ENCODE measurements at regions not wholly inside any gene's neighbourhood (a gene's known extent, or its start where the extent isn't known, plus 50 kb on each side); places are given as distances from the start of the nearest gene placed in this dataset.
"Not testable (repeated sequence)": the region's sequence is repeated elsewhere in the genome, so short reads cannot be mapped to it uniquely, and the experiment has no call there.

GRCh38 chr3:145035682-145036081, 1064.1 kb downstream of the DIPK2A start:
- Histone ChIP-seq H3K36me3 (ENCODE audit: insufficient read depth, low read length) (no peaks in the 10 kb centered on the region), H3K4me2 (ENCODE audit: low read length) (no peak overlapping the region), H3K4me3 (ENCODE audit: low read depth, low read length, poor library complexity, severe bottlenecking) (no peak overlapping the region), H3K9me2 (ENCODE audit: low read depth, low read length) (no peaks in the 10 kb centered on the region), H3K4me1 (ENCODE audit: insufficient read depth, low read length, severe bottlenecking) (no peaks in the 10 kb centered on the region), H2AFZ (ENCODE audit: low read length) (no peak overlapping the region), H4K20me1 (ENCODE audit: insufficient read depth, low read length) (no peaks in the 10 kb centered on the region), H3K27me3 (ENCODE audit: insufficient read depth, low read length) (no peaks in the 10 kb centered on the region), H3K9me3 (ENCODE audit: low read length) (no peaks in the 10 kb centered on the region), H3K9ac (ENCODE audit: low read length) (no peak overlapping the region), H3K27ac (ENCODE audit: low read depth, low read length, poor library complexity, severe bottlenecking) (no peak overlapping the region), H3K79me2 (ENCODE audit: insufficient read depth, low read length) (no peaks in the 10 kb centered on the region), H3F3A (ENCODE audit: insufficient read depth, low read length) (no peaks in the 10 kb centered on the region)
- TF ChIP-seq EZH2 (IDR thresholded peaks at IDR 0.05; ENCODE audit: borderline replicate concordance, low read length) (no peak), CTCF (IDR thresholded peaks at IDR 0.05; ENCODE audit: low read length) (no peak)

GRCh38 chr3:145054055-145054454, 1082.4 kb downstream of the DIPK2A start:
- not testable (repeated sequence) for H3F3A ChIP-seq (ENCODE audit: insufficient read depth, low read length); H3K9ac ChIP-seq (ENCODE audit: low read length); H3K9me2 ChIP-seq (ENCODE audit: low read depth, low read length); H3K27ac ChIP-seq (ENCODE audit: low read depth, low read length, poor library complexity, severe bottlenecking); H4K20me1 ChIP-seq (ENCODE audit: insufficient read depth, low read length); H3K4me3 ChIP-seq (ENCODE audit: low read depth, low read length, poor library complexity, severe bottlenecking); H3K9me3 ChIP-seq (ENCODE audit: low read length); H2AFZ ChIP-seq (ENCODE audit: low read length); H3K27me3 ChIP-seq (ENCODE audit: insufficient read depth, low read length); H3K36me3 ChIP-seq (ENCODE audit: insufficient read depth, low read length); H3K79me2 ChIP-seq (ENCODE audit: insufficient read depth, low read length); H3K4me1 ChIP-seq (ENCODE audit: insufficient read depth, low read length, severe bottlenecking); H3K4me2 ChIP-seq (ENCODE audit: low read length)

- Histone ChIP-seq H3K9me2 (ENCODE audit: low read depth, low read length) (no peaks in the 10 kb centered on the region; the same call in 1 of the 2 replicates), H3K9me3 (ENCODE audit: low read length) (no peaks in the 10 kb centered on the region), H3K4me1 (ENCODE audit: insufficient read depth, low read length, severe bottlenecking) (no peaks in the 10 kb centered on the region), H3K27ac (ENCODE audit: low read depth, low read length, poor library complexity, severe bottlenecking) (no peak overlapping the region), H2AFZ (ENCODE audit: low read length) (no peak overlapping the region), H3K36me3 (ENCODE audit: insufficient read depth, low read length) (no peaks in the 10 kb centered on the region), H4K20me1 (ENCODE audit: insufficient read depth, low read length) (no peaks in the 10 kb centered on the region), H3K4me3 (ENCODE audit: low read depth, low read length, poor library complexity, severe bottlenecking) (no peak overlapping the region), H3K79me2 (ENCODE audit: insufficient read depth, low read length) (no peaks in the 10 kb centered on the region), H3K9ac (ENCODE audit: low read length) (no peak overlapping the region), H3K4me2 (ENCODE audit: low read length) (no peak overlapping the region), H3K27me3 (ENCODE audit: insufficient read depth, low read length) (no peaks in the 10 kb centered on the region), H3F3A (ENCODE audit: insufficient read depth, low read length) (no peaks in the 10 kb centered on the region)
- TF ChIP-seq CTCF (IDR thresholded peaks at IDR 0.05; ENCODE audit: low read length) (no peak), EZH2 (IDR thresholded peaks at IDR 0.05; ENCODE audit: borderline replicate concordance, low read length) (no peak)
Measured at GRCh38 chr3:145055375-145056076, 1083.9 kb downstream of the DIPK2A start.

- H3K27me3 ChIP-seq (ENCODE audit: insufficient read depth, low read length), result no peaks in the 10 kb centered on the region
Measured at GRCh38 chr3:145058483-145058882, 1086.9 kb downstream of the DIPK2A start.

More at GRCh38 chr3:145058483-145058882, 1086.9 kb downstream of the DIPK2A start:
- Histone ChIP-seq H3K4me3 (ENCODE audit: low read depth, low read length, poor library complexity, severe bottlenecking) (no peak overlapping the region), H2AFZ (ENCODE audit: low read length) (no peak overlapping the region), H3K27ac (ENCODE audit: low read depth, low read length, poor library complexity, severe bottlenecking) (no peak overlapping the region), H4K20me1 (ENCODE audit: insufficient read depth, low read length) (no peaks in the 10 kb centered on the region), H3K9me2 (ENCODE audit: low read depth, low read length) (no peaks in the 10 kb centered on the region), H3K9ac (ENCODE audit: low read length) (no peak overlapping the region), H3F3A (ENCODE audit: insufficient read depth, low read length) (no peaks in the 10 kb centered on the region), H3K36me3 (ENCODE audit: insufficient read depth, low read length) (no peaks in the 10 kb centered on the region), H3K4me1 (ENCODE audit: insufficient read depth, low read length, severe bottlenecking) (no peaks in the 10 kb centered on the region), H3K9me3 (ENCODE audit: low read length) (no peaks in the 10 kb centered on the region), H3K79me2 (ENCODE audit: insufficient read depth, low read length) (no peaks in the 10 kb centered on the region), H3K4me2 (ENCODE audit: low read length) (no peak overlapping the region)
- no peak for TF ChIP-seq EZH2 (IDR thresholded peaks at IDR 0.05; ENCODE audit: borderline replicate concordance, low read length)
